CD4-positive, alpha-beta T cell treated with Interleukin-10 for 1 hour (primary cell): ENCODE measurements at regions not wholly inside any gene's neighbourhood (a gene's known extent, or its start where the extent isn't known, plus 50 kb on each side); places are given as distances from the start of the nearest gene placed in this dataset.

Experiments used
- DNase-seq: peaks from one replicate; pipeline ENCODE4 v3.0.0-alpha.2; 2020

GRCh38 chr22:26848244-26848920, 191.0 kb downstream of the MIAT start:
- DNase-seq = no peak

GRCh38 chr22:26849575-26849974, 192.2 kb downstream of the MIAT start:
- no peak for DNase-seq

GRCh38 chr22:26851125-26851524, 193.7 kb downstream of the MIAT start:
- no peak for DNase-seq

GRCh38 chr22:26852176-26852575, 194.8 kb downstream of the MIAT start:
- no peak for DNase-seq

- DNase-seq = no peak
These were observed 195.7 kb downstream of the MIAT start for GRCh38 chr22:26853071-26853470.

GRCh38 chr22:26853495-26853894, 196.1 kb downstream of the MIAT start:
- no peak for DNase-seq

- DNase-seq = no peak
These were observed 199.8 kb downstream of the MIAT start for GRCh38 chr22:26857169-26857568.

- no peak for DNase-seq
These were observed 202.9 kb downstream of the MIAT start for GRCh38 chr22:26860301-26860700.

- no peak for DNase-seq
These were observed 207.6 kb downstream of the MIAT start for GRCh38 chr22:26865021-26865420.

- DNase-seq = no peak
These were observed 226.0 kb downstream of the MIAT start for GRCh38 chr22:26883393-26883792.

GRCh38 chr22:26884921-26885320, 227.5 kb downstream of the MIAT start:
- no peak for DNase-seq

- DNase-seq = no peak
These were observed 228.3 kb downstream of the MIAT start for GRCh38 chr22:26885441-26886261.

GRCh38 chr22:26887456-26887855, 230.1 kb downstream of the MIAT start:
- no peak for DNase-seq

GRCh38 chr22:26887916-26888315, 230.5 kb downstream of the MIAT start:
- DNase-seq = no peak

- no peak for DNase-seq
These were observed 231.5 kb downstream of the MIAT start for GRCh38 chr22:26888887-26889286.

GRCh38 chr22:26889802-26890201, 232.4 kb downstream of the MIAT start:
- no peak for DNase-seq

GRCh38 chr22:26890870-26891269, 233.5 kb downstream of the MIAT start:
- DNase-seq = no peak

- no peak for DNase-seq
These were observed 234.0 kb downstream of the MIAT start for GRCh38 chr22:26891429-26891828.

- no peak for DNase-seq
These were observed 235.0 kb downstream of the MIAT start for GRCh38 chr22:26892166-26893041.

- DNase-seq = no peak
These were observed 236.1 kb downstream of the MIAT start for GRCh38 chr22:26893173-26894110.

GRCh38 chr22:26894362-26894761, 237.0 kb downstream of the MIAT start:
- DNase-seq = no peak

GRCh38 chr22:26894766-26895485, 237.5 kb downstream of the MIAT start:
- DNase-seq = no peak
